Ovary (tissue), 7 donors: ENCODE measurements at regions not wholly inside any gene's neighbourhood (a gene's known extent, or its start where the extent isn't known, plus 50 kb on each side); places are given as distances from the start of the nearest gene placed in this dataset.

Source experiments
- DNase-seq, 5 donors: peaks; one replicate each; pipeline ENCODE4 v3.0.0-alpha.2; 2019 to 2020
- H3K27ac ChIP-seq, 2 donors: fragments of 200-600 bp; one replicate each; pipeline versions ENCODE4 v1.5.1 to v1.8.0; 2019 to 2022
- H3K27me3 ChIP-seq: fragments of 200-600 bp; one replicate; pipeline ENCODE4 v1.8.0; 2022
- H3K36me3 ChIP-seq: fragments of 200-600 bp; sonication (generic); one replicate; pipeline ENCODE4 v1.5.1; 2019
- H3K4me1 ChIP-seq: one replicate; pipeline ENCODE4 v1.8.1; 2013; ENCODE audit warnings: mild to moderate bottlenecking, moderate library complexity; ENCODE audit not compliant: insufficient read depth
- H3K4me3 ChIP-seq: fragments of 200-600 bp; sonication (generic); one replicate; pipeline ENCODE4 v1.5.1; 2017
- H3K9me3 ChIP-seq, 2 donors: fragments of 200-600 bp in 1 of 2; sonication (generic) in 1 of 2; one replicate each; pipeline versions ENCODE4 v1.5.1 to v1.8.1; 2013 to 2019; ENCODE audit warnings: mild to moderate bottlenecking in 1 of 2, moderate library complexity in 1 of 2
- EP300 ChIP-seq: sonication (generic); formaldehyde crosslinking; IDR thresholded peaks from one replicate; pipeline ENCODE4 v1.6.1; 2017; ENCODE audit warnings: antibody characterized with exemption
- POLR2A ChIP-seq: fragments of 450-650 bp; IDR thresholded peaks from one replicate; pipeline ENCODE4 v1.6.1; 2017; ENCODE audit warnings: antibody characterized with exemption, mild to moderate bottlenecking, moderate library complexity
- WGBS, 3 donors: extraction: QIAGEN DNeasy Blood & Tissue Kit in 1 of 3; methylation state at CpG; one replicate each; pipeline versions ENCODE4 v1.1.5 to v1.1.7; 2013 to 2017; 5-methylcytosine and 5-hydroxymethylcytosine counted together
- intact Hi-C, 4 donors: fragments of 100-400 bp; cut with DNase I; formaldehyde crosslinking; loops; one replicate each; pipeline versions ENCODE4 v1.11.0 to v1.15.1; 2022 to 2023
- TF ChIP-seq, protein P1 (sequence below), 3 donors: fragments of 450-650 bp in 2 of 3; fragments of 200-600 bp in 1 of 3; IDR thresholded peaks; one replicate each; pipeline versions ENCODE4 v1.5.1 to v1.8.0; 2016 to 2022; ENCODE audit warnings: antibody characterized with exemption in 3 of 3, mild to moderate bottlenecking in 1 of 3
- donor health status: DM: no; HTN: no; CAD: no; lungs with moderate emphysema.
- donor health status: DM: no; HTN: no; CAD: no.
- donor health status: Bipolar disorder and iron deficiency.
- donor health status: DM: no; HTN: no; CAD: no.
- donor health status: DM: yes; HTN: yes; CAD: no.

DNA sequence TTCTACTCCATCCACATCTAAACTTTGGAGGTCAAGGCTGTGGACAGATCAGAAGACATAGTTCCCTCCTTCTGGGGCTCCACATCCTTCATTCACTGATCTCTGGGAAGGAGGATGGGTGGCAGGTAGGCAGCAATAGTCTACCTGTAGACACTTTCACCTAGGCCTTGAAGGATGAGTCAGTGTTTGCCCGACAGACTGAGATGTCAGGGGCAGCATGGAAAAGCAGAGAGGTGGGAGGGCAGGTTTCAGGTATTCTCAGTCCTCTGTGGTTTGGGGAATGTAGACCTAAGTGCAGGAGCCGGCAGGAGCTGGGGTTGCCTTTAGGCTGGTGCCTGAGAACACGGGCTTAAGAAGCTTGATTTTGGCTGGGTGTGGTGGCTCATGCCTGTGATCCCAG is 171.9 kb upstream of the ZNF267 start:
- Histone ChIP-seq H3K27ac (no peak overlapping the region), H3K4me3 (no peak overlapping the region), H3K27me3 (no peaks in the 10 kb centered on the region), H3K36me3 (no peaks in the 10 kb centered on the region), H3K9me3 (no peaks in the 10 kb centered on the region), H3K4me1 (no peaks in the 10 kb centered on the region)
- DNase-seq: no peak
- 56 to 62% (median 60%) methylated on average over 3 of the region's 3 CpGs for WGBS, 3 donors
- intact Hi-C loops: loop anchor here in 1 of 4 donors (10.0 kb wide), 2 partner anchors 197 to 517 kb away; partner anchors contain the start of genes FUS and RUSF1
- TF ChIP-seq EP300 (no peak), POLR2A (no peak)
- TF ChIP-seq, protein P1, sequence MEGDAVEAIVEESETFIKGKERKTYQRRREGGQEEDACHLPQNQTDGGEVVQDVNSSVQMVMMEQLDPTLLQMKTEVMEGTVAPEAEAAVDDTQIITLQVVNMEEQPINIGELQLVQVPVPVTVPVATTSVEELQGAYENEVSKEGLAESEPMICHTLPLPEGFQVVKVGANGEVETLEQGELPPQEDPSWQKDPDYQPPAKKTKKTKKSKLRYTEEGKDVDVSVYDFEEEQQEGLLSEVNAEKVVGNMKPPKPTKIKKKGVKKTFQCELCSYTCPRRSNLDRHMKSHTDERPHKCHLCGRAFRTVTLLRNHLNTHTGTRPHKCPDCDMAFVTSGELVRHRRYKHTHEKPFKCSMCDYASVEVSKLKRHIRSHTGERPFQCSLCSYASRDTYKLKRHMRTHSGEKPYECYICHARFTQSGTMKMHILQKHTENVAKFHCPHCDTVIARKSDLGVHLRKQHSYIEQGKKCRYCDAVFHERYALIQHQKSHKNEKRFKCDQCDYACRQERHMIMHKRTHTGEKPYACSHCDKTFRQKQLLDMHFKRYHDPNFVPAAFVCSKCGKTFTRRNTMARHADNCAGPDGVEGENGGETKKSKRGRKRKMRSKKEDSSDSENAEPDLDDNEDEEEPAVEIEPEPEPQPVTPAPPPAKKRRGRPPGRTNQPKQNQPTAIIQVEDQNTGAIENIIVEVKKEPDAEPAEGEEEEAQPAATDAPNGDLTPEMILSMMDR (IDR thresholded peaks at IDR 0.05): no peak

DNA sequence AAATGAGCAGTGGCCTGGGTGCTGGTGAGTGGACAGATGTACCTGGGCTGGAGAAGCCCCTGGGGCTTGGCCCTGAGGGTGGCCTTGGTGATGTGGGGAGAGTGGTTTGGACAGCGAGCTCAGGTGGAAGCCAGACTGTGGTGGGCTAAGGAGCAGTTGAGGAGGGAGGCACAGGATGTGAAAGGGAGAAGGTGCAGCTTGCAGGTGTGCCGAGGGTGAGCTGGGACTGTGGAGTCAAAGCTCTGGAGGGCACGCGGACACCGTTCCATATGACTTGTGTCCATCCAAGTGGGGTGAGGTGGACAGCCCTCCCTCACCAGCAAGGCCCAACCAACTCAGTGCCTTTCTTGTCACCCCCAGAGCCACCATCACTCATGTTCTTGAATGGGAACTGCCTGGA is 170.8 kb upstream of the ZNF267 start:
- H3K36me3 ChIP-seq: no peaks in the 10 kb centered on the region
- H3K27ac ChIP-seq: no peak overlapping the region
- 96 to 98% (median 96%) methylated on average over 5 of the region's 5 CpGs for WGBS, 3 donors
- DNase-seq: no peak
- intact Hi-C loops: loop anchor here in 1 of 4 donors (10.0 kb wide), 2 partner anchors 198 to 518 kb away; partner anchors contain the start of genes FUS and RUSF1
- H3K4me1 ChIP-seq: no peaks in the 10 kb centered on the region
- H3K9me3 ChIP-seq: no peaks in the 10 kb centered on the region
- no peaks in the 10 kb centered on the region for H3K27me3 ChIP-seq
- H3K4me3 ChIP-seq: no peak overlapping the region
- TF ChIP-seq, protein P1 (IDR thresholded peaks at IDR 0.05): no peak
- no peak for TF ChIP-seq EP300

DNA sequence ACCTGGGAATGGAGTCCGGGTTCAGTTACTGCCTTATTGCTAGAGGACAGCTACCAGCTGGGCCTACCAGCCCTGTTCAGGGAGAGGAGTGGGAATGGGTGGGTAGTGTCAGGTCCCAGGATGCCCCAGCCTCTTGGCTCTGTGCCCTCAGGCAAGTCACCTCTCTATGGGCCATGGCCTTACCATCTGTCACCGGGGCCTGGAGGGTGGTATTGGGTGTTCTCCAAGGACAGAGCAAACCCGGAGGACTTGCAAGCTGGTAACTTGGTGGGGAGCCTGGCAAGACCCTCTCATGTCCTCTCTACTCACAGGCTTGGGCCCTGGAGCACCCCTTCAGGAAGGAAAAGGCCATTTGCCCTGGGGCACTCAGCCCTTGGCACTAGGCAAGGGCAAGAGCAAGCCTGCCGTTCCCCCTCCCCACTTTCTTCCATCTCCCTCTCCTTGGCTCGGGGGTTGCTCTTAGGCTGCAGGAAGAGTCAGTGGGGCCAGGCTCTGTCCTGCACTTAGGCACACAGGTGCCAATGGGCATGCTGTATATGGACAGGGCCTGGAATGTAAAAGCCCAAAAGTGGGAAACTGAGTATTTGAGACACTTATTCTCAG is 170.0 kb upstream of the ZNF267 start:
- DNase-seq: no peak

DNA sequence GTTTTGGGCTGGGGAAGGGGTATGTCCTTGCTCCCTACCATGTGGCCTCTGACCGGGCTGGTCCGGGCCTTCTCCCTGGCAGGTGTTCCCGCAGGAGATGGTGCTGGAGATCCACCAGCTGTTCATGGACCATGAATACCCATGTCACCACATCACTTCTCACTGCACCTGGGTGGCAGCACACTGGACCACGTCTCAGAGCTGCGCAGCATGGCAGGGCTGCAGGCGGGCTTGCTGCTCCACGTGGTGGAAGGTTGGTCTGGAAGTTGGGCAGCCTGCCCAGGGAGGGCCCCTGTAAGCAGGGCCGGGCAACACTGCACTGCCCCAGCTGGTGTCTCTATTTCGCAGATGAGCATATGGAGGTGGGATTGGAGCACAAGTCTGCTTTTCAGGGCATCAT is 169.5 kb upstream of the ZNF267 start:
- WGBS, 3 donors: 85% methylated on average over 9 of the region's 9 CpGs
- H3K36me3 ChIP-seq: no peaks in the 10 kb centered on the region
- no peak for DNase-seq

More for the DNA sequence above, 170.0 kb upstream of the ZNF267 start:
- TF ChIP-seq POLR2A (no peak), EP300 (no peak)
- TF ChIP-seq, protein P1 (IDR thresholded peaks at IDR 0.05): no peak
- H3K27ac ChIP-seq: no peak overlapping the region
- no peaks in the 10 kb centered on the region for H3K9me3 ChIP-seq
- no peaks in the 10 kb centered on the region for H3K27me3 ChIP-seq
- 78 to 89% (median 84%) methylated on average over 5 of the region's 5 CpGs for WGBS, 3 donors
- intact Hi-C loops: loop anchor here in 1 of 4 donors (10.0 kb wide), 2 partner anchors 199 to 519 kb away; partner anchors contain the start of genes FUS and RUSF1
- no peak overlapping the region for H3K4me3 ChIP-seq
- H3K36me3 ChIP-seq: no peaks in the 10 kb centered on the region
- H3K4me1 ChIP-seq: no peaks in the 10 kb centered on the region

DNA sequence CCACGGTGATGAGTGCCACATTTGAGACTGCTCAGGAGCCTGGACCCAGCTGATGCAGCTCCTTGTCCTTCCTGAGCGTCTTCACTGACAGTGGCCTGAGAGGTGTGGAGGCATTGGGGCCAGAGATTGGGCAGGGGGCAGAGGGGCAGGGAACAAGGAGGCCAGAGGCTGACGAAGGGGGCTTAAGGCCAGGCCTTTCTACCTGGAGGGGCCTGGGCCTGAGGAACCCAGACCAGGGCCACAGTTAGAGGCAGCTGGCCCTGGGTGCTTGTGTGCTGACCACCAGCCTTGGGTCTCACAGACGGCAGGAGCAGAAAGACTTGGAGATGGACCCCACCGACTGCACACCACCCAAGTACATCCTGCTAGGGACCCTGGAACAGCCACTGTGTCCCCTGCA is 168.2 kb upstream of the ZNF267 start:
- Histone ChIP-seq H3K9me3 (no peaks in the 10 kb centered on the region), H3K36me3 (no peaks in the 10 kb centered on the region), H3K4me3 (no peak overlapping the region), H3K27me3 (no peaks in the 10 kb centered on the region), H3K27ac (no peak overlapping the region), H3K4me1 (no peaks in the 10 kb centered on the region)
- no peak for DNase-seq
- intact Hi-C loops: loop anchor here in 1 of 4 donors (10.0 kb wide), 2 partner anchors 201 to 521 kb away; partner anchors contain the start of genes FUS and RUSF1
- 87 to 93% (median 89%) methylated on average over 5 of the region's 5 CpGs for WGBS, 3 donors
- TF ChIP-seq, protein P1 (IDR thresholded peaks at IDR 0.05): no peak
- TF ChIP-seq POLR2A (no peak), EP300 (no peak)

More for the DNA sequence above, 169.5 kb upstream of the ZNF267 start:
- no peak for TF ChIP-seq POLR2A
- Histone ChIP-seq H3K4me1 (no peaks in the 10 kb centered on the region), H3K4me3 (no peak overlapping the region), H3K27ac (no peak overlapping the region), H3K27me3 (no peaks in the 10 kb centered on the region), H3K9me3 (no peaks in the 10 kb centered on the region)
- intact Hi-C loops: loop anchor here in 1 of 4 donors (10.0 kb wide), 2 partner anchors 199 to 519 kb away; partner anchors contain the start of genes FUS and RUSF1
